ENCODE measurements at regions not wholly inside any gene's neighbourhood (a gene's known extent, or its start where the extent isn't known, plus 50 kb on each side); places are given as distances from the start of the nearest gene placed in this dataset.

DNA sequence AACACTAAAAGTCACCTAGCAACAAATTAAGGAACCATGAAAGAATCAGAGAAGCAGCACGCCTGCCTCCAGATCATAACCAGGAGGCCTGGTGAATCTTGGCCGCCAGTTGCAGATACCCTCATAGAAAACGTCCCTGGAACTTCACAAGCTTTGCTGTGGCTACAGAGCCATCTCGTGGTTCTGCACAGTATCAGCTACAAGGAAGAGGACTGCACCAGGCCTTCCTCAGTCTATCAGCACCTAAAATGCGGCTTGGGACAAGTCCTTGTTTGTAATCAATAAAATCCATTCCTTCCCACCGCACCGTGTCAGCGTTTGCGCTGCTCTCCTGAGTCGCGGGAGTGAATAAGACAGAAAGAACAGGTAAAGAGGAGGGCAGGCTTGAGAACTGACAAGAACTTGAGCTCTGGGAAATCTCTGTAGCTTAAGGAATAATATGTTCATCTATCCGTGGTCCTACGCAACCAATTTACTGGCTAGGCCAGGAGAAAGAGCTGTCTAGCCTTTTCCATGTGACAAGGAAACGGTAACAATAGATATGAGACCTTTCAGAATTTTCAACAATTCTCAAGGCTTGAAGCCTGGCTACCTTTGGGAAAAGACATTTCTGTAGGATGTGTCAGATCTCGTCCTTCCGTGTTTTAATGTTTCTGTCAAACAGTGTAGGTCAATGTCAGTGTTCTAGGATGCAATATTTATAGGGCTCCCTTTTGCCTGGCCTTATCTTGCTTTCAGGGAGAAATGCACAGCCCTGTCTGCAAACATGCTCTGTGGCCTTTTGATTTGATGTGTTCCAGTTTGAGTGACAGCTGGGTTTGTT is 128.5 kb upstream of the RAB12 start:
- TF ChIP-seq, protein P1, sequence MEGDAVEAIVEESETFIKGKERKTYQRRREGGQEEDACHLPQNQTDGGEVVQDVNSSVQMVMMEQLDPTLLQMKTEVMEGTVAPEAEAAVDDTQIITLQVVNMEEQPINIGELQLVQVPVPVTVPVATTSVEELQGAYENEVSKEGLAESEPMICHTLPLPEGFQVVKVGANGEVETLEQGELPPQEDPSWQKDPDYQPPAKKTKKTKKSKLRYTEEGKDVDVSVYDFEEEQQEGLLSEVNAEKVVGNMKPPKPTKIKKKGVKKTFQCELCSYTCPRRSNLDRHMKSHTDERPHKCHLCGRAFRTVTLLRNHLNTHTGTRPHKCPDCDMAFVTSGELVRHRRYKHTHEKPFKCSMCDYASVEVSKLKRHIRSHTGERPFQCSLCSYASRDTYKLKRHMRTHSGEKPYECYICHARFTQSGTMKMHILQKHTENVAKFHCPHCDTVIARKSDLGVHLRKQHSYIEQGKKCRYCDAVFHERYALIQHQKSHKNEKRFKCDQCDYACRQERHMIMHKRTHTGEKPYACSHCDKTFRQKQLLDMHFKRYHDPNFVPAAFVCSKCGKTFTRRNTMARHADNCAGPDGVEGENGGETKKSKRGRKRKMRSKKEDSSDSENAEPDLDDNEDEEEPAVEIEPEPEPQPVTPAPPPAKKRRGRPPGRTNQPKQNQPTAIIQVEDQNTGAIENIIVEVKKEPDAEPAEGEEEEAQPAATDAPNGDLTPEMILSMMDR (IDR thresholded peaks at IDR 0.05; ENCODE audit: low read depth, low read length) = peak; percentile 57; the same call in 1 of the 2 replicates

DNA sequence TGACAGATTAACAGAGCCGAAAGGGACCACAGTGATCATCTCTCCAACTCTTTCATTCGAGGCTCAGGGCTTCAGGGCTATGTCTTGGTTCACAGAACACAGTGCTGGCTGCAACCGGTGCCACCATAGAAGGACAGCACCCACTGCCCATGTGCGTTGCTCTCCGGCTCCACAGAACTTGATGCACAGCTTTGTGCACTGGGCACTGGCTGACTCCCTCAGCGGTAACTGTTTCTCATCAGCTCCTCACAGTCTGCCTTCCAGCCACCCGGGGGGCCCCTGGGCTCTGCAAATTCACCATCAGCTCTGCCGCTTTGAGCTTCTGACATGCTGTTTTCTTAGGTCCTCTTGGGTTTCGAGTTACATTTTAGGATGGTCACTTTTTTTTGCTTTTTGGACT is 124.3 kb upstream of the RAB12 start:
- TF ChIP-seq, protein P1 (IDR thresholded peaks at IDR 0.05; ENCODE audit: low read depth, low read length) = no peak
- no peak overlapping the region for H3K4me3 ChIP-seq (ENCODE audit: low read depth, low read length)

More for the DNA sequence above, 128.5 kb upstream of the RAB12 start:
- H3K4me3 ChIP-seq (ENCODE audit: low read depth, low read length) = no peak overlapping the region

DNA sequence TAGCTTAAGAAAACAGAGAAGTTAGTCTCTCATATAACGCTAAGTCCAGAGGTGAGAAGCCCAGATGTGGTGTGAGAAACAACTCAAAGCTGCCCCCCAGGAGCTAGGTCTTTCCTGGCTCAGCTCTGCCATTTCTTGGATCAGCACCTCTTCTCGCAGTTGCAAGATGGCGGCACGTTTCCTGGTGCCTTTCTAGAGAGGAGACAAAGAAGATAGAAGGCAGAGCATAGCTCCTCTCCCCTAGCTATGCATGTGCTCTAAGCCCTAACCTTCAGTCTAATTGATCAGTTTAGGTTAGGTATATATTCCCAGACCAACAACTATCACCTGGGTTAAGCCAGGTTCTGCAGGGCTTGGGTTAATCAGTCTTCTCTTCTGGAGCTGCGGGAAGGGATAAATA is 119.5 kb upstream of the RAB12 start:
- H3K4me3 ChIP-seq (ENCODE audit: low read depth, low read length) = no peak overlapping the region
- TF ChIP-seq, protein P1 (IDR thresholded peaks at IDR 0.05; ENCODE audit: low read depth, low read length) = no peak

DNA sequence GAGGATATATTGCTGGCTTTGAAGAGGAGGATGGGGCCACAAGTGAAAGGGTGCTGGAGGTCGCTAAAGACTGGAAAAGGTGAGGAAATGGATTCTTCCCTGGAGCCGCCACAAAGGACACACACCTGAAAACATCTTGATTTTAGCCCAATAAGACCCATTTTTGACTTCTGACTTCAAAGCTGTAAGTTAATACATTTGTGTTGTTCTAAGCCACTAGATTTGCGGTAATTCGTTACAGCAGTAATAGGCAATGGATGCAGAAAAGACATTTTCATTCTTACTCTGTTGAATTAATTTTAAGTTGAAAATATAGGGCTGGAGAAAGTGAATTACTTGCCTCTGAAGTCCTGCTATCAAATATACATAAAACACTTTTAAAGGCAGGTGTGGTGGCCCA is 117.7 kb upstream of the RAB12 start:
- TF ChIP-seq, protein P1 (IDR thresholded peaks at IDR 0.05; ENCODE audit: low read depth, low read length) = no peak
- no peak overlapping the region for H3K4me3 ChIP-seq (ENCODE audit: low read depth, low read length)

DNA sequence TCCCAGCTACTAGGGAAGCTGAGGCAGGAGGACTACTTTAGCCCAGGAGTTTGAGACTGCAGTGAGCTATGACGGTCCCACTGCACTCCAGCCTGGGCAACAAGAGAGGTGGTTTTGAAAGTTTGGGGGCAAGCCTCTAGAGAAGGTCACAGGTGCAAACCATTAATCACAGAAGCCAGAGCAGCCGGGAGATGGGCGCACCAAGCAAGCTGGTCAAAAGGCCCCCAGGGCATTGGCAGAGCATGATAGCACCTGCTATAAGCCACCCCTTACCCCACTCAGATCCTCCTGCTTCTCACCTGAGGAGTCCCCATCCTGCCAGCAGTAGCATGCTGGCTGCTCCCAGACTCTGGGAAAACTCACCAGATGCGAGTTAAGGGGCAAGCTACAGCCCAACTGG is 116.1 kb upstream of the RAB12 start:
- no peak overlapping the region for H3K4me3 ChIP-seq (ENCODE audit: low read depth, low read length)
- TF ChIP-seq, protein P1 (IDR thresholded peaks at IDR 0.05; ENCODE audit: low read depth, low read length) = no peak

DNA sequence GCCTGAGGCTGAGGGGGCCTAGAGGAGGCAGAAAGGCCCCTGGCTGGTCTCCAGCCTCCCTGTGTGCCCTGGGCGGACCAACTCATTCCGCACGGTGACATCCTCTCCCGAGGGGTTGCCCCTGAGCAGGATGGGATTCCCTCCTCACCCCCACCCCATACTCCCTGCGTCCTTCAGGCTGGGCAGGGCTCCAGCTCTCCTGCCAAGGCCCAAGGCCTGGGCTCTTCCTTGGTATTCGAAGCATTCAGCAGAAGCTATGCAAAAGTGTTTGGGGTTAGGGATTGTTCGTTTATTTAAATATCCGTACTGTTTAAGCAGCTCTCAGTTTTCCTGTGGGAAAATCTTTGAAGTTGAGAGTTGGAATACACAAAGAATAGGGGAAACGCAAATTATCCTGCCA is 113.1 kb upstream of the RAB12 start:
- no peak overlapping the region for H3K4me3 ChIP-seq (ENCODE audit: low read depth, low read length)
- TF ChIP-seq, protein P1 (IDR thresholded peaks at IDR 0.05; ENCODE audit: low read depth, low read length) = no peak

DNA sequence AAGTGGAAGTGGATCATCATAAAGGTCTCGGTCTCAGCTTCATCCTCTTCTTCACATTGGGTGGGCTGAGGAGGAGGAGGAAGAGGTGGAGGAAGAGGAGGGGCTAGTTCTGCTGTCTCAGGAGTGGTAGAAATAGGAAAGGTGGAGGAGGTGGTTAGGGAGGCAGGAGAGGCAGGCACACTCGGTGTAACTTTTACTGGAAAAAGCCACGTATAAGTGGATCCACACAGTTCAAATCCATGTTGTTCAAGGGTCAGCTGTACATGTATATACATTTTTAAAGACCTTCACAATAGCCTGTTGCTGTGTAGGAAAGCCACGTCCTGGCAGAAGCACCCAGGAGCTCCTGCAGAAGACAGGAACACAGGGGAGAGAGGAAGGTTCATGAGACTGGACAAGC is 110.3 kb upstream of the RAB12 start:
- H3K4me3 ChIP-seq (ENCODE audit: low read depth, low read length) = no peak overlapping the region
- TF ChIP-seq, protein P1 (IDR thresholded peaks at IDR 0.05; ENCODE audit: low read depth, low read length) = no peak

Measured in WI38 (cell line).